ENCODE measurements at regions not wholly inside any gene's neighbourhood (a gene's known extent, or its start where the extent isn't known, plus 50 kb on each side); places are given as distances from the start of the nearest gene placed in this dataset.
A peak's percentile ranks its signal among the peaks of the same experiment; 100 is the strongest.

DNA sequence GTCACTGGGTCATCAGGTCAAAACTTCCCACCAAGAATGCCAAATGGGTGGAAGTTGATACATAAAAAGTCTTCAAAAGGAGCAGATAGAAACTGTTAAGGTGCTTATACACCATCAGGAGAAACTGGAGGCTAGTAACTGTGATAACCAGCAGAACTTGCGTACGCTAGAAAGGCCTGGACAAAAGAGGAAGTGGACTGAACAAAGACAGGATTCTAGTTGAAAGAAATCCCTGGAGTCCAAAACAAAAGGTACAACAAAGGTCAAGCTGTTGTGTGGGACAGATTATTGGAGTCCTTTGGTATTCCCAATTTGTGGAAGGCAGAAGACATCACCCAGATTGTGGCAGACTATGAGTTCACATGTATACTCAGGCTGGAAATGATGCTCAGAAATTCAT lies 215.8 kb upstream of the PBX1 start:
- TF ChIP-seq POLR2AphosphoS5 (IDR thresholded peaks at IDR 0.05; ENCODE audit: low read depth, low read length) (no peak), POLR2A (IDR thresholded peaks at IDR 0.05; ENCODE audit: low read depth, low read length) (no peak), SPI1 (IDR thresholded peaks at IDR 0.05; ENCODE audit: low read depth, low read length) (0 out of 2 replicates have a peak, but pooled peaks have one; percentile 19), TAF1 (IDR thresholded peaks at IDR 0.05; ENCODE audit: low read depth, low read length) (no peak), PAX5 (IDR thresholded peaks at IDR 0.05; ENCODE audit: insufficient read depth, low read length, severe bottlenecking) (no peak), POU2F2 (IDR thresholded peaks at IDR 0.05; ENCODE audit: low read depth, low read length) (no peak)
